ENCODE measurements at regions not wholly inside any gene's neighbourhood (a gene's known extent, or its start where the extent isn't known, plus 50 kb on each side); places are given as distances from the start of the nearest gene placed in this dataset.

GRCh38 chr15:26101443-26101842 is 238.3 kb upstream of the ATP10A start:
- no peak for ATAC-seq

More at GRCh38 chr15:26101443-26101842, 238.3 kb upstream of the ATP10A start:
- intact Hi-C loops (cut with micrococcal nuclease) = no loop called here
- Histone ChIP-seq H3K9me3 (ENCODE audit: control insufficient read depth in 1 of 2, insufficient read depth in 1 of 2, low read depth in 1 of 2, low read length in 2 of 2) (peaks cover 10 to 56% of the 10 kb centered on the region in 2 experiments; a peak in 2 of 4 replicates), H4K20me1 (ENCODE audit: insufficient read depth) (no peaks in the 10 kb centered on the region), H3K4me3 (replicated peaks in 1 of 2; ENCODE audit: low read depth in 1 of 2, low read length in 2 of 2) (no peak overlapping the region), H2AFZ (ENCODE audit: low read depth, low read length, poor library complexity, severe bottlenecking) (no peak overlapping the region), H3K4me1 (ENCODE audit: control insufficient read depth in 1 of 2, insufficient read depth in 2 of 2, low read length in 2 of 2) (no peaks in the 10 kb centered on the region), H3K27ac (ENCODE audit: low read depth, low read length) (no peak overlapping the region), H3K27me3 (ENCODE audit: insufficient read depth, low read length) (no peaks in the 10 kb centered on the region), H3K4me2 (ENCODE audit: low read length) (no peak overlapping the region), H3K9ac (ENCODE audit: low read length) (no peak overlapping the region), H3K9me2 (ENCODE audit: insufficient read depth) (no peaks in the 10 kb centered on the region), H3K36me3 (ENCODE audit: control insufficient read depth in 1 of 2, insufficient read depth in 2 of 2, low read length in 2 of 2) (no peaks in the 10 kb centered on the region), H3K79me2 (ENCODE audit: insufficient read depth, low read length) (no peaks in the 10 kb centered on the region)
- no TSS peak for BruUV-seq (replicated peaks)
- ChIA-PET CTCF (no interaction called here), POLR2A (no interaction called here), RAD21 (ENCODE audit: low non-redundant PET in 1 of 2, low total read pairs in 2 of 2, uncharacterized antibody in 2 of 2, unreplicated experiment in 2 of 2) (no interaction called here)
- no peak for DNase-seq (ENCODE audit: low read depth, low spot score)
- TF ChIP-seq, protein P1, sequence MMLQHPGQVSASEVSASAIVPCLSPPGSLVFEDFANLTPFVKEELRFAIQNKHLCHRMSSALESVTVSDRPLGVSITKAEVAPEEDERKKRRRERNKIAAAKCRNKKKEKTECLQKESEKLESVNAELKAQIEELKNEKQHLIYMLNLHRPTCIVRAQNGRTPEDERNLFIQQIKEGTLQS (IDR thresholded peaks at IDR 0.05) = no peak
- TF ChIP-seq EZH2 (IDR thresholded peaks at IDR 0.05) (no peak), FOSL1 (IDR thresholded peaks at IDR 0.05; ENCODE audit: low read depth) (no peak), POLR2A (IDR thresholded peaks at IDR 0.05; ENCODE audit: borderline replicate concordance, extremely low read depth, insufficient read depth, insufficient read length) (no peak), YY1 (IDR thresholded peaks at IDR 0.05; ENCODE audit: extremely low read depth, insufficient replicate concordance, low read depth, low read length) (no peak), POLR2AphosphoS5 (IDR thresholded peaks at IDR 0.05; ENCODE audit: low read depth, low read length) (no peak), EZH2phosphoT487 (IDR thresholded peaks at IDR 0.05; ENCODE audit: borderline replicate concordance) (no peak), SIN3A (IDR thresholded peaks at IDR 0.05; ENCODE audit: low read depth) (no peak), SP1 (IDR thresholded peaks at IDR 0.05; ENCODE audit: low read depth) (no peak), ZFX (IDR thresholded peaks at IDR 0.05) (no peak), CBX3 (IDR thresholded peaks at IDR 0.05; ENCODE audit: low read depth) (no peak), SRF (IDR thresholded peaks at IDR 0.05; ENCODE audit: low read depth) (no peak)
- TF ChIP-seq, protein P2, sequence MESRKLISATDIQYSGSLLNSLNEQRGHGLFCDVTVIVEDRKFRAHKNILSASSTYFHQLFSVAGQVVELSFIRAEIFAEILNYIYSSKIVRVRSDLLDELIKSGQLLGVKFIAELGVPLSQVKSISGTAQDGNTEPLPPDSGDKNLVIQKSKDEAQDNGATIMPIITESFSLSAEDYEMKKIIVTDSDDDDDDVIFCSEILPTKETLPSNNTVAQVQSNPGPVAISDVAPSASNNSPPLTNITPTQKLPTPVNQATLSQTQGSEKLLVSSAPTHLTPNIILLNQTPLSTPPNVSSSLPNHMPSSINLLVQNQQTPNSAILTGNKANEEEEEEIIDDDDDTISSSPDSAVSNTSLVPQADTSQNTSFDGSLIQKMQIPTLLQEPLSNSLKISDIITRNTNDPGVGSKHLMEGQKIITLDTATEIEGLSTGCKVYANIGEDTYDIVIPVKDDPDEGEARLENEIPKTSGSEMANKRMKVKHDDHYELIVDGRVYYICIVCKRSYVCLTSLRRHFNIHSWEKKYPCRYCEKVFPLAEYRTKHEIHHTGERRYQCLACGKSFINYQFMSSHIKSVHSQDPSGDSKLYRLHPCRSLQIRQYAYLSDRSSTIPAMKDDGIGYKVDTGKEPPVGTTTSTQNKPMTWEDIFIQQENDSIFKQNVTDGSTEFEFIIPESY (IDR thresholded peaks at IDR 0.05; ENCODE audit: extremely low read depth, insufficient replicate concordance, low read length) = no peak
- TF ChIP-seq, protein P3, sequence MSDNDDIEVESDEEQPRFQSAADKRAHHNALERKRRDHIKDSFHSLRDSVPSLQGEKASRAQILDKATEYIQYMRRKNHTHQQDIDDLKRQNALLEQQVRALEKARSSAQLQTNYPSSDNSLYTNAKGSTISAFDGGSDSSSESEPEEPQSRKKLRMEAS (IDR thresholded peaks at IDR 0.05) = no peak
